ENCODE measurements at regions not wholly inside any gene's neighbourhood (a gene's known extent, or its start where the extent isn't known, plus 50 kb on each side); places are given as distances from the start of the nearest gene placed in this dataset.

DNA sequence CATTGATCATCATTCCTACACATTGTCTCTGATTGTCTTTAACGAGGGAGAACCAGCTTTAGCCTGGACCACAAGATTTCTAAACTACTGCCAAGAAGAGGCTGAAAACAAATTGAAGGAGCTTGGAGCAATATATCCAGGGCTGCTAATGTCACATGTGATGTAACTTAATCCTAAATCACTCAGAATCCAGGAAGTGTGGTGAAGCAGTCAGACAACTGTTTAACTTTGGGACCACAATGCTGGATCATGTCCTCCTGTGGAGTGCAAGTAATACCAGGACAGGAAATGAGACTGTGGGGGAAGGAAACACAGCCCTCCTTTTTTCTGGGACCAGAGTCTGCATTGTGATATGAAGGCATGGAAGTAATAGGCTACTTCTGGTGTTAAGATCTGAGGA lies 430.2 kb downstream of the KCTD12 start:
- H3K27me3 ChIP-seq (ENCODE audit: control insufficient read depth, extremely low read depth, insufficient read depth, low read length) = no peaks in the 10 kb centered on the region
- no peaks in the 10 kb centered on the region for H3K36me3 ChIP-seq (ENCODE audit: control insufficient read depth in 2 of 2, extremely low read depth in 1 of 2, insufficient read depth in 2 of 2, low read length in 2 of 2)
- no peak overlapping the region for H3K27ac ChIP-seq (ENCODE audit: control insufficient read depth, insufficient read depth, low read length)
- H4K20me1 ChIP-seq (ENCODE audit: control insufficient read depth, extremely low read depth, insufficient read depth, low read length) = no peaks in the 10 kb centered on the region
- no peaks in the 10 kb centered on the region for H3K4me1 ChIP-seq (ENCODE audit: control insufficient read depth, extremely low read depth, insufficient read depth, low read length)
- DNase-seq (ENCODE audit: low read depth, low spot score) = no peak
- no peak overlapping the region for H2AFZ ChIP-seq (ENCODE audit: control insufficient read depth, low read length)
- H3K79me2 ChIP-seq (ENCODE audit: control insufficient read depth, insufficient read depth, low read length) = no peaks in the 10 kb centered on the region
- H3K9me1 ChIP-seq (ENCODE audit: control insufficient read depth, extremely low read depth, insufficient read depth, low read length) = no peaks in the 10 kb centered on the region
- dilution Hi-C loops (cut with MboI; ENCODE audit: extremely low pct_ligation_motif_present, low sequenced_read_pairs) = loop anchor here (25.0 kb wide), 1 partner anchor 569 kb away; no protein-coding TSS in a partner anchor
- FAIRE-seq = no peak
- H3K9ac ChIP-seq (ENCODE audit: control insufficient read depth, extremely low read depth, insufficient read depth, low read length) = no peak overlapping the region
- H3K4me2 ChIP-seq (ENCODE audit: control insufficient read depth, extremely low read depth, insufficient read depth, low read depth, low read length) = no peak overlapping the region
- H3K4me3 ChIP-seq (ENCODE audit: control insufficient read depth in 2 of 3, extremely low read depth in 1 of 3, insufficient read depth in 2 of 3, low read depth in 1 of 3, low read length in 3 of 3) = no peak overlapping the region
- H3K9me3 ChIP-seq (ENCODE audit: control insufficient read depth, low read depth, low read length) = no peaks in the 10 kb centered on the region
- TF ChIP-seq EZH2 (IDR thresholded peaks at IDR 0.05; ENCODE audit: low read length) (no peak), CTCF (optimal IDR thresholded peaks at IDR 0.05 in 1 of 3, IDR thresholded peaks at IDR 0.05 in 1 of 3, conservative IDR thresholded peaks at IDR 0.05 in 1 of 3; ENCODE audit: extremely low read depth in 1 of 3, insufficient read depth in 2 of 3, low read length in 3 of 3) (no peak)

- Histone ChIP-seq H3K79me2 (ENCODE audit: control insufficient read depth, insufficient read depth, low read length) (no peaks in the 10 kb centered on the region), H3K9me3 (ENCODE audit: control insufficient read depth, low read depth, low read length) (no peaks in the 10 kb centered on the region), H2AFZ (ENCODE audit: control insufficient read depth, low read length) (no peak overlapping the region), H3K36me3 (ENCODE audit: control insufficient read depth in 2 of 2, extremely low read depth in 1 of 2, insufficient read depth in 2 of 2, low read length in 2 of 2) (no peaks in the 10 kb centered on the region), H3K4me2 (ENCODE audit: control insufficient read depth, extremely low read depth, insufficient read depth, low read depth, low read length) (no peak overlapping the region), H3K4me3 (ENCODE audit: control insufficient read depth in 2 of 3, extremely low read depth in 1 of 3, insufficient read depth in 2 of 3, low read depth in 1 of 3, low read length in 3 of 3) (no peak overlapping the region), H3K27me3 (ENCODE audit: control insufficient read depth, extremely low read depth, insufficient read depth, low read length) (no peaks in the 10 kb centered on the region), H3K9me1 (ENCODE audit: control insufficient read depth, extremely low read depth, insufficient read depth, low read length) (no peaks in the 10 kb centered on the region), H3K9ac (ENCODE audit: control insufficient read depth, extremely low read depth, insufficient read depth, low read length) (no peak overlapping the region), H4K20me1 (ENCODE audit: control insufficient read depth, extremely low read depth, insufficient read depth, low read length) (no peaks in the 10 kb centered on the region), H3K27ac (ENCODE audit: control insufficient read depth, insufficient read depth, low read length) (no peak overlapping the region), H3K4me1 (ENCODE audit: control insufficient read depth, extremely low read depth, insufficient read depth, low read length) (no peaks in the 10 kb centered on the region)
- dilution Hi-C loops (cut with MboI; ENCODE audit: extremely low pct_ligation_motif_present, low sequenced_read_pairs) = loop anchor here (25.0 kb wide), 1 partner anchor 568 kb away; no protein-coding TSS in a partner anchor
- DNase-seq (ENCODE audit: low read depth, low spot score) (no peak), FAIRE-seq (no peak)
- no peak for TF ChIP-seq CTCF (optimal IDR thresholded peaks at IDR 0.05 in 1 of 3, IDR thresholded peaks at IDR 0.05 in 1 of 3, conservative IDR thresholded peaks at IDR 0.05 in 1 of 3; ENCODE audit: extremely low read depth in 1 of 3, insufficient read depth in 2 of 3, low read length in 3 of 3)
- no peak for TF ChIP-seq EZH2 (IDR thresholded peaks at IDR 0.05; ENCODE audit: low read length)
Measured at GRCh38 chr13:76454991-76455390, 431.2 kb downstream of the KCTD12 start.
